ENCODE measurements at regions not wholly inside any gene's neighbourhood (a gene's known extent, or its start where the extent isn't known, plus 50 kb on each side); places are given as distances from the start of the nearest gene placed in this dataset.

DNA sequence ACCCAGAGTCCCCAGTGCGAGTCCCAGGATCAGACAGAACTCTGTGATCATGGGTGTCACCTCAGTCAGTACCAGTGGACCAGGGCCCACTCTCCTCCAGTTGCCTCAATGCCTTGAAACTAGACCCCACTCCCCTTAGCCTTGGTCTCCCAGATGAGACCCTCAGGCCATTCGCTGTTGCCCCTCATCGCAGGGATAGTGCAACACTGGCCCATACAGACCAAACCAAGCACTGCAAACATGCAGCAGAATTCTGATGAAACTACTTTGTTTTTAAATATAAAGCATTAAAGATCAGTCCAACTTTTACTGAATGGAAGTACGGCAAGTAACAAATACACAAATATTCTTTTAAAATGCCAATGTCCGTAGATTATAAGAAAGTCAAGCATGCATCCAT, 101.2 kb upstream of the NT5E start:
- DNase-seq (ENCODE audit: low read depth) = no peak
- TF ChIP-seq, protein P1, sequence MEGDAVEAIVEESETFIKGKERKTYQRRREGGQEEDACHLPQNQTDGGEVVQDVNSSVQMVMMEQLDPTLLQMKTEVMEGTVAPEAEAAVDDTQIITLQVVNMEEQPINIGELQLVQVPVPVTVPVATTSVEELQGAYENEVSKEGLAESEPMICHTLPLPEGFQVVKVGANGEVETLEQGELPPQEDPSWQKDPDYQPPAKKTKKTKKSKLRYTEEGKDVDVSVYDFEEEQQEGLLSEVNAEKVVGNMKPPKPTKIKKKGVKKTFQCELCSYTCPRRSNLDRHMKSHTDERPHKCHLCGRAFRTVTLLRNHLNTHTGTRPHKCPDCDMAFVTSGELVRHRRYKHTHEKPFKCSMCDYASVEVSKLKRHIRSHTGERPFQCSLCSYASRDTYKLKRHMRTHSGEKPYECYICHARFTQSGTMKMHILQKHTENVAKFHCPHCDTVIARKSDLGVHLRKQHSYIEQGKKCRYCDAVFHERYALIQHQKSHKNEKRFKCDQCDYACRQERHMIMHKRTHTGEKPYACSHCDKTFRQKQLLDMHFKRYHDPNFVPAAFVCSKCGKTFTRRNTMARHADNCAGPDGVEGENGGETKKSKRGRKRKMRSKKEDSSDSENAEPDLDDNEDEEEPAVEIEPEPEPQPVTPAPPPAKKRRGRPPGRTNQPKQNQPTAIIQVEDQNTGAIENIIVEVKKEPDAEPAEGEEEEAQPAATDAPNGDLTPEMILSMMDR (IDR thresholded peaks at IDR 0.05; ENCODE audit: insufficient read depth, low read depth, low read length) = no peak
- H3K27me3 ChIP-seq (ENCODE audit: control insufficient read depth, insufficient read depth, low read length) = no peaks in the 10 kb centered on the region
- no peak overlapping the region for H3K4me3 ChIP-seq (ENCODE audit: low read depth, low read length)
- POLR2A ChIA-PET = no interaction called here
- H3K36me3 ChIP-seq (ENCODE audit: control insufficient read depth, insufficient read depth, low read length) = no peaks in the 10 kb centered on the region
- CTCF ChIA-PET = no interaction called here

DNA sequence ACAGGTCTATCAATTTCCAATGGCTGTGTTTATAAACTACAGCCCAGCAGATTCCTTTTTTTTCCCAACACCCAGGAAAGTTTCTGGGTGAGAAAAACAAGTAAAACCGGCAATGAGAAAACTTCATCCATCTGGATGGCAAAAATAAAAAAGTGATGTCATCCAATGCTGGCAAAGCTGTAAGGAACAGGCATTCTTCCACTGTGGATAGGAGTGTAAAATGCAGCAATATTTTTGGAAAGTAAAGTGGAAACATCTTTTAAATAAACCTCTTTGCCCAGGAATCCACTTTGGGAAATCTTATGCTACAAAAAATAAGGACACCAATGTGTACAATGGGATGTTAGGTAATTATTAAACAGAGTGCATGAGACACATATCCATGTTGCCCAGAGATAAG, 102.1 kb upstream of the NT5E start:
- TF ChIP-seq, protein P1 (IDR thresholded peaks at IDR 0.05; ENCODE audit: insufficient read depth, low read depth, low read length) = no peak
- H3K27me3 ChIP-seq (ENCODE audit: control insufficient read depth, insufficient read depth, low read length) = no peaks in the 10 kb centered on the region
- ChIA-PET POLR2A (no interaction called here), CTCF (interaction anchor here (0.8 kb wide), 1 partner anchor 188 kb away, joined by 4 read pairs; no protein-coding TSS in a partner anchor)
- no peak for DNase-seq (ENCODE audit: low read depth)
- H3K36me3 ChIP-seq (ENCODE audit: control insufficient read depth, insufficient read depth, low read length) = no peaks in the 10 kb centered on the region
- H3K4me3 ChIP-seq (ENCODE audit: low read depth, low read length) = no peak overlapping the region

DNA sequence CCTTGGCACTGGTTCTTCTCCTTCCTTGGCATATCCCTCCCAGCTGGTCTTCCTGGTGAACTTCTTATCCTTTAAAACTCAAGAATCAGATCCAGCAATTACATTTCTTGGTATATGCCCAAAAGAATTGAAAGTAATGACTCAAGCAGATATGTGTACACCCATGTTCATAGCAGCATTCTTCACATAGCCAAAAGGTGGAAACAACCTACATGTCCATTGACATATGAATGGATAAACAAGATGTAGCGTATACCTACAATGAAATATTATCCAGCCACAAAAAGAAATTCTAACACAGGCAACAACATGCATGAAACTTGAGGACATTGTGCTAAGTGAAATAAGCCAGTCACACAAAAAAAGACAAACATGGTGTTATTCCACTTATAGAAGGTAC, 103.7 kb upstream of the NT5E start:
- CTCF ChIA-PET = no interaction called here
- DNase-seq (ENCODE audit: low read depth) = no peak
- Histone ChIP-seq H3K36me3 (ENCODE audit: control insufficient read depth, insufficient read depth, low read length) (no peaks in the 10 kb centered on the region), H3K27me3 (ENCODE audit: control insufficient read depth, insufficient read depth, low read length) (no peaks in the 10 kb centered on the region), H3K4me3 (ENCODE audit: low read depth, low read length) (no peak overlapping the region)
- TF ChIP-seq, protein P1 (IDR thresholded peaks at IDR 0.05; ENCODE audit: insufficient read depth, low read depth, low read length) = no peak
- POLR2A ChIA-PET = no interaction called here

DNA sequence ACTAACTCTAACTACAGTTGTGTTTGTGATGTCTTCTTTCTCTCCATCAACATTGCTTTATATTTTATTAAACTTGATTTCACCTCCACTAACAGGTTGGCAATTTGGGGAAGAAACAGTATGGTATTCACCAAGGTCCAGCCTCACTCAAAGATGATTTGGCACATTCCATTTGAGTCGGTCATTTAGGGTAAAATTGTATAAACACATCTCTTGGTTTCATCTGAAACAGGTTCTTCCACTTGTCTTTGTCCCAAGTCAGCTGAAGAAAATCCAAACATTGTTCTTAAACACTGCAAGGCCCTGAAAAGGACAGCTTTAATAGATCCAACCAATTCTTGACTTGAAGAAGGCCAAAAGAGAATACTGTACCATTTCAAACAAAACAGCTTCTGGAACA, 104.9 kb upstream of the NT5E start:
- TF ChIP-seq, protein P1 (IDR thresholded peaks at IDR 0.05; ENCODE audit: insufficient read depth, low read depth, low read length) = no peak
- no peaks in the 10 kb centered on the region for H3K36me3 ChIP-seq (ENCODE audit: control insufficient read depth, insufficient read depth, low read length)
- CTCF ChIA-PET = interaction anchor here (0.7 to 1.4 kb wide), 3 partner anchors 10 to 118 kb away, joined by 3 to 5 read pairs (median 3); no protein-coding TSS in a partner anchor
- H3K4me3 ChIP-seq (ENCODE audit: low read depth, low read length) = no peak overlapping the region
- POLR2A ChIA-PET = no interaction called here
- H3K27me3 ChIP-seq (ENCODE audit: control insufficient read depth, insufficient read depth, low read length) = no peaks in the 10 kb centered on the region
- DNase-seq (ENCODE audit: low read depth) = no peak

DNA sequence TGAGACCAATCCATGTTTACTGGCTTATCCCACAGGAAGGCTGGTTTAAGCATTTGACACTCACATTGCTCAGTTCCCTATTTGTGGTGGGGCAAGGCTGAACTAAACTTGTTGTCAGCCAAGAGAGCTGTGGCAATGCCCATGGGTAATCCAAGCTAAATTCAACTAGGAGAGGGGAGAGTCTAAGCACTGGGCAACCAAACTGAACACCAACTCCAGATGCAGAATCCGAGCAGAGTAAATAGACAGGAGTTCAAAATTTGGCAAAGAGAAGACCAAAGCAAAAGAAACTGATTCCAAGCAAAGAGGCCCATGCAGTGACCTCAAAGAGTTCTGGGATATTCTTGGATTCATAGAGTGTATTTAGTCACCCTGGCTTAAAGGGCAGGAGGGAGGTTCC, 106.5 kb upstream of the NT5E start:
- no peak for DNase-seq (ENCODE audit: low read depth)
- ChIA-PET POLR2A (no interaction called here), CTCF (interaction anchor here (1.5 kb wide), 1 partner anchor 193 kb away, joined by 4 read pairs; no protein-coding TSS in a partner anchor)
- Histone ChIP-seq H3K27me3 (ENCODE audit: control insufficient read depth, insufficient read depth, low read length) (no peaks in the 10 kb centered on the region; the same call in 1 of the 2 replicates), H3K4me3 (ENCODE audit: low read depth, low read length) (no peak overlapping the region), H3K36me3 (ENCODE audit: control insufficient read depth, insufficient read depth, low read length) (no peaks in the 10 kb centered on the region)
- TF ChIP-seq, protein P1 (IDR thresholded peaks at IDR 0.05; ENCODE audit: insufficient read depth, low read depth, low read length) = no peak

All from BJ (cell line).